HS-5 (cell line): ENCODE measurements at regions not wholly inside any gene's neighbourhood (a gene's known extent, or its start where the extent isn't known, plus 50 kb on each side); places are given as distances from the start of the nearest gene placed in this dataset.
"Not testable (repeated sequence)": the region's sequence is repeated elsewhere in the genome, so short reads cannot be mapped to it uniquely, and the experiment has no call there.

Experiments used
- DNase-seq: peaks from one replicate; pipeline ENCODE4 v3.0.0-alpha.2; 2012; ENCODE audit warnings: low read depth

- no peak for DNase-seq
These were observed 50.8 kb upstream of the CPOX start for GRCh38 chr3:98644168-98644567.

GRCh38 chr3:98645039-98645438 lies 51.6 kb upstream of the CPOX start:
- DNase-seq: no peak

DNA sequence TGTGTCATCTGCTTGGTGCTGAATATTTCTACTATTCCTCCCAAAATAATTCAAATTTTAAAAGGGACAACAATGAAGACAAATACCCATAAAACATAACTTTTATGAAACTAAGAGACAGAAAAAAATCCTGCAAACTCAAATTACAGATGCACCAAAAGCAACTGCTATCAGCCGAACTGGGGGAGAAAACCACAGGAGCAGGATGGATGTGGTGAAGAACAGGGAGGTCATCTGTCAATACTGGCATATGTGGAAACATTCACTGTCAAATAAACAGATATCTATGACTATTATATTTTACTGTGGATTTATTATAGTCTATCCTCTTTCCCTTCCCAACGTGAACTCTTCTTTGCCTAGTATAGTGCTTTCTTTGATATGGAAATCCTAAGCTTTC lies 53.3 kb upstream of the CPOX start:
- no peak for DNase-seq

- DNase-seq: no peak
These were observed 53.8 kb upstream of the CPOX start for GRCh38 chr3:98647197-98647596.

DNA sequence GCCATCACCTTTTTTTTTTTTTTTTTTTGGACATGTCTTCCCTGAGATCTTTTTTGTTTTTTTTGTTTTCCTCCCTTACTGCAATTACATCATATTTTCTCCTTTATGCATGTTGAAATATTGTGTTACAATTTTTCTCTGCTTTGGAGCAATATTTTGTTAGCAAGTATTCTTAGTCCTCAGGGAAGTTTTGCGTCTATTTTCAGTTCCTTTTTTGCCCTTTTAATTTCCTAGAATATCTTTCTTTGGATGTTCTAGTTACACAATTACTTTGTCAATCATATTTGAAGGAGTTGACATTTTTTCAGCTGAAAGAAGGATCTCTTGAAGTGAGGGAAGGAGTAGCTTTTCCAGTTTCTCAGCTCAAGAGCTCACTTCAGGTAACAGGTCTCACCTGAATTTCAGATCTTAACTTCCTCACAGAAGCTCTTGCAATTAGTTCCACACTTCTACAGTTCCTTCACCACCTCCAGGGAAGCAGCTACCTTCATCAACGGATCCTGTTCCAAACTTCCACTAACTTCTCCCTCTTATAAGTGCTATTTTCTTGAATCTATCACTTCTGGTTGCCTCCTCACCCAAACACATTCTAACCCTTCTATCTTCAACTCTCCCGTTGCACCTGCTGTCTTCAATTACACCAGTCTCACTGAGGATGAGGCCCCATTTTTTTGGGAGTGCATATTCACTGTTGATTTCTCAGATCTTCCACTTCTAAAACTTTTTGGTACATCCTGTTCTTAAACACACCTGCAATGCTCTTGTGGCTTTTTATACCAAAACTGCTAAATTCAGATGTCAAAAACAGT lies 57.8 kb upstream of the CPOX start:
- no peak for DNase-seq

GRCh38 chr3:98651780-98652077 lies 58.3 kb upstream of the CPOX start:
- DNase-seq: no peak

DNA sequence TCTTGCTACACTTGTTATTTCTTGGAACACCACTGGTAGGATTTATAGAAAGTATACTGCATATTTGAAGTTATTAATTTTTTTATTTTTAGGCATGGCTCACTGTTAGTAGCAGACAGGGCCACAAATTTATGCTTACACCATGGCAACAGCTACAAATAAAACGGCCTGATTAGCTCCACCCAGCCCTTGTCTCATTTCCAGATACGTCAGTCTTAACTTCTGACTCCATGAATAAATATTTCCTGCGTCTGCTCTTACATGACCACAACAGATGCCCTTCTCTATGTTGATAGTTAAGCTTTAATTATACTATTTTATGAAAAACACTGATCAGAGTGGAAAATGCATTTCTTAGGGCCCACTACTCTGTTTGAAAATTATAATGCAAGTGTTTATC lies 62.3 kb upstream of the CPOX start:
- DNase-seq: peak; percentile 37

DNA sequence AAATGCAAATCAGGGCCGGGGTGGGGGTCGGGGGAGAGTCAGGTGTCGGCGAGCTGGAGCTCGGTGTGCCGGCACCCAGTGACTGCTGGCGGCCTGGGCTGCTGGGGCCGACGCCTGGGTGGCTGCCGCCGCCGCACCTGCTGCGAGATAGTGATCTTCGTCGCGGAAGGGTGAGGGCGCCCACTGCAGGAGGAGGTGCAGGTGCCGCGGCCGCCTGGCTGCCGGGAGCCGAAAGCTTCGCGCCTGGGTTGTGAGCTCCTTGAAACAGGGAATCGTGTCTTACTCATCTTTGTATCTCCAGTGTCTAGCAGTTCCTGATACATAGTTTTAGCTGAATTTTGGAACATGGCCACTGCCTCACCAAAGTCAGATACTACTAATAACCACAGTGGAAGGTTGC lies 64.0 kb upstream of the CPOX start:
- no peak for DNase-seq

GRCh38 chr3:98662699-98663098 lies 69.3 kb upstream of the CPOX start:
- no peak for DNase-seq

- DNase-seq: no peak
These were observed 76.6 kb upstream of the CPOX start for GRCh38 chr3:98670020-98670419.

GRCh38 chr3:98679986-98680385 lies 83.2 kb upstream of the ST3GAL6 start:
- no peak for DNase-seq

DNA sequence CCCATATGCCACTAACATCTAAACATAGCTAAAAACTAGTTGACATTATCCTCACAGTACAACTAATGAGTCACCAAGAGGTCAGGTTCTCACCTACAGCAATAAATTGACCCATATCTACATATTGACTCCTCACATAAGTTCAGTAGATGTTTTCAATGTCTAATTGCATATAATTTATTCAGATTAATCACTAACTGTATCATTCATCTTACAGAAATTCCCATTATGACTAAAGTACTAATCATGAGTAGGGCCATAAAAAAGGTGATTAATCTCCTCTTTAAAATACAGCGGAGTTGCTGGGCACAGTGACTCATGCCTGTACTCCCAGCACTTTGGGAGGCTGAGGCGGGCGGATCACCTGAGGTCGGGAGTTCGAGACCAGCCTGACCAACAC lies 82.4 kb upstream of the ST3GAL6 start:
- peak; percentile 66 for DNase-seq

GRCh38 chr3:98681486-98681885 lies 81.7 kb upstream of the ST3GAL6 start:
- no peak for DNase-seq

- not testable (repeated sequence) for DNase-seq
These were observed 80.7 kb upstream of the ST3GAL6 start for GRCh38 chr3:98682391-98682790.

DNA sequence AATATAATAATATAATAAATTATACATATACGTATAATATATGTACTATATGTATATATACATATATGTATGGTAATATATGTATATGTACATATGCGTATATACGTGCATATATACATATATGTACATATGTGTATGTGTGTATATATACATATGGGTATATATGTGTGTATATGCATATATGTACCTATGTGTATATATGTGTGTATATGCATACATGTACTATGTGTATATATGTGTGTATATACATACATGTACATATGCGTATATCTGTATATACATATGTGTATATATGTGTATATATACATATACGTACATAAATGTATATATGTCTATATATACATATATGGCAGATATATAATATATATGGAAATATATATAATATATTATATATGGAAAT lies 74.8 kb upstream of the ST3GAL6 start:
- DNase-seq: no peak

- no peak for DNase-seq
These were observed 72.3 kb upstream of the ST3GAL6 start for GRCh38 chr3:98690876-98691275.

- no peak for DNase-seq
These were observed 71.2 kb upstream of the ST3GAL6 start for GRCh38 chr3:98691897-98692296.

- DNase-seq: no peak
These were observed 70.2 kb upstream of the ST3GAL6 start for GRCh38 chr3:98692787-98693473.

DNA sequence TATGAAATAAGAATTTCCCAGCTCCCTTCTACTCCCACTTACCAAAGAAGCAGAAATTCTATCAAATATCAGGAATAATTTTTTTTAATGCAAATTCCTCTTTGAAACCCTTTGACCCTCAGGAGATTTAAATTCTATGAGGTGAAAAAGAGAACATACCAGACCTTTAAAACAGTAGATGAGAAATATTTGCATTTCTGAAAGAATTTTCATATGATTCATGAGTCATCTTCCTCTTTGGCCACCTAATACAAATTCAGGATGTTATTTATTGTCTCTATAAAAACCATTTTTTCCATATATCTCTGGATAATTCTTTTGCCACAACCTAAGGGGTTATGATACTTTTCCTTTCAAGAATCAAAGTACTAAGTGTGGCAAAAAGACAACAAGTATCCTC lies 67.3 kb upstream of the ST3GAL6 start:
- peak; percentile 45 for DNase-seq

DNA sequence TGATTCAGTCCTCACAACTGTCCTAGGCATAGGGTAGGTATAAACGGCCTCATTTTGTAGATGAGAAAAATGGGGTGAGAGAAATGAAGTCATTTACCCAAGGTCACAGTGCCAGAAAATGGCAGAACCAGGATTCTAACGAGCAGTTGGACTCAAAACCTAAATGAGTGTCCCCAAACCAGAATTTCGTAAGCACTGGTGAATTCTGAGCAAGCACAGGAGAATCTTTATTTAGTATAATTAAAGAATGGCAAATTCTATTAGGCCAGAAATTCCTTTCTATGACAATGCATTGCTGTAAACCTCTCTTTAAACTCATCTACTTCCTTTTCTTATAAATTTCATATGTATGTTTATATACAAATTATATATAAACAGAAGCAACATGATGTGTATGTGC lies 66.8 kb upstream of the ST3GAL6 start:
- DNase-seq: not testable (repeated sequence)

DNA sequence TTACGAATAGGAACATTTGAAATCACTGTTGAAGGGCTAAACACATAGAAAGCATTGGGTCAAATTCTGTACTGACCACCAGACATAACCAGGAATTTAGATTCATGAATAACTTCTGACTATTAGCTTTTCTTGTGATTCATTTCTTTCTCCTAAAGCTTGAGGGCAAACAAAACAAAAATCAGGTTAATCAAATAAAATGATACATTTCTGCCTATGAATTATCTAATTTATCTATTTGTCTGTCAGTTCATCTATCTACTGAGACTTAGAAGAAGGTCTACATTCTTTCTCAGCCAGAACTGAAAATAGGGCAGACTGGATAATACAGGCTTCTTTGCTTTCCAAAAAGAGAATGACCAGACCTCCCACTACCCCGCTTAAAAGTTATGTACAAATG lies 65.9 kb upstream of the ST3GAL6 start:
- no peak for DNase-seq

GRCh38 chr3:98699132-98699531 lies 64.0 kb upstream of the ST3GAL6 start:
- DNase-seq: no peak

DNA sequence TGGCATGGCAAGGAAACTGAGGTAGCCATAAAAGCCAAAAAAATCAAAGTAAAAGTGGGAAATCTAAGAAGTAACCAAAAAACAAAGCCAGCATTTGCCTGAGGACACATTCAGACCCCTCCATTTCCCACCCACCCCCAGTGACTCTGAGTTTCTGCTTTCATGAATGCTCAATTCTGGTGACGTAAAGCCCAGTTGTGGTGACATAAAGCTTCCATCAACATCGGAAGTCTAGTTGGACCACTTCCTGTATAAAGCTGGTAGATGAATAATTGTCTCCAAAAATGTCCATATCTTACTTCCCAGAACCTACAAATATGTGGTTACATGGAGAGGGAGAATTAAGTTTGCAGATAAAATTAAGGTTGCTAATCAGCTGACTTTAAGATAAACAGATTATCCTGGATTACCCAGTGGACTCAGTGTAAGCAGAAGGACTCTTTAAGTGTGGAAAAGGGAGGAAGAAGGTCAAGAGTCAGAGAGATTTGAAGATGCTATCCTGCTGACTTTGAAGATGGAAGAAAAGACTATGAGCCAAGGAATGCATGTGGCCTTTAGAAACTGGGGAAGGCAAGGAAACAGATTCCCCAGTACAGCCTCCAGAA lies 62.0 kb upstream of the ST3GAL6 start:
- DNase-seq: no peak

GRCh38 chr3:98702166-98702565 lies 61.0 kb upstream of the ST3GAL6 start:
- no peak for DNase-seq
